Skeletal muscle tissue (tissue), 3 donors: ENCODE measurements at regions not wholly inside any gene's neighbourhood (a gene's known extent, or its start where the extent isn't known, plus 50 kb on each side); places are given as distances from the start of the nearest gene placed in this dataset.
A peak's percentile ranks its signal among the peaks of the same experiment; 100 is the strongest.

ENCODE experiments used
- H3K27ac ChIP-seq: one replicate; pipeline ENCODE4 v1.7.0; 2013; ENCODE audit warnings: mild to moderate bottlenecking, low read depth, low read length, inconsistent platforms
- H3K27me3 ChIP-seq, 3 donors: one replicate each; pipeline ENCODE4 v1.7.0; 2013; ENCODE audit warnings: low read length in 3 of 3; ENCODE audit not compliant: control insufficient read depth in 3 of 3, insufficient read depth in 3 of 3
- H3K36me3 ChIP-seq, 3 donors: one replicate each; pipeline ENCODE4 v1.7.0; 2013; ENCODE audit warnings: low read length in 3 of 3; ENCODE audit not compliant: control insufficient read depth in 3 of 3, insufficient read depth in 3 of 3
- H3K4me1 ChIP-seq, 3 donors: one replicate each; pipeline ENCODE4 v1.7.0; 2013; ENCODE audit warnings: low read length in 3 of 3, mild to moderate bottlenecking in 3 of 3; ENCODE audit not compliant: control insufficient read depth in 3 of 3, insufficient read depth in 3 of 3
- H3K4me3 ChIP-seq, 3 donors: one replicate each; pipeline ENCODE4 v1.7.0; 2013; ENCODE audit warnings: low read length in 3 of 3
- H3K9ac ChIP-seq, 3 donors: one replicate each; pipeline ENCODE4 v1.7.0; 2013; ENCODE audit warnings: low read length in 3 of 3, mild to moderate bottlenecking in 3 of 3, moderate library complexity in 2 of 3, low read depth in 1 of 3
- H3K9me3 ChIP-seq, 3 donors: one replicate each; pipeline ENCODE4 v1.7.0; 2013; ENCODE audit warnings: low read length in 3 of 3; ENCODE audit not compliant: control insufficient read depth in 3 of 3
- donor health status: Osteomylitis.

- no peaks in the 10 kb centered on the region for H3K27me3 ChIP-seq
- H3K4me3 ChIP-seq: no peak overlapping the region
- H3K36me3 ChIP-seq: no peaks in the 10 kb centered on the region
- H3K4me1 ChIP-seq: peaks cover 0 to 11% (median 0%) of the 10 kb centered on the region in 3 donors
- no peak overlapping the region for H3K9ac ChIP-seq
- H3K27ac ChIP-seq: no peak overlapping the region
- H3K9me3 ChIP-seq: no peaks in the 10 kb centered on the region
Measured at GRCh38 chr6:71499667-71500066, 211.1 kb downstream of the OGFRL1 start.

GRCh38 chr6:71502168-71502567 is 213.6 kb downstream of the OGFRL1 start:
- no peaks in the 10 kb centered on the region for H3K4me1 ChIP-seq
- no peaks in the 10 kb centered on the region for H3K27me3 ChIP-seq
- no peak overlapping the region for H3K9ac ChIP-seq
- H3K36me3 ChIP-seq: no peaks in the 10 kb centered on the region
- no peak overlapping the region for H3K27ac ChIP-seq
- no peaks in the 10 kb centered on the region for H3K9me3 ChIP-seq
- no peak overlapping the region for H3K4me3 ChIP-seq

GRCh38 chr6:71502956-71503355 is 214.3 kb downstream of the OGFRL1 start:
- Histone ChIP-seq H3K4me3 (no peak overlapping the region), H3K27ac (no peak overlapping the region), H3K9me3 (no peaks in the 10 kb centered on the region), H3K9ac (no peak overlapping the region), H3K27me3 (no peaks in the 10 kb centered on the region), H3K4me1 (no peaks in the 10 kb centered on the region), H3K36me3 (no peaks in the 10 kb centered on the region)

- H3K4me3 ChIP-seq: no peak overlapping the region
- no peak overlapping the region for H3K27ac ChIP-seq
- no peaks in the 10 kb centered on the region for H3K27me3 ChIP-seq
- no peaks in the 10 kb centered on the region for H3K36me3 ChIP-seq
- H3K9ac ChIP-seq: no peak overlapping the region
- peaks cover 0 to 4% (median 0%) of the 10 kb centered on the region in 3 donors for H3K4me1 ChIP-seq
- no peaks in the 10 kb centered on the region for H3K9me3 ChIP-seq
Measured at GRCh38 chr6:71507183-71507582, 218.6 kb downstream of the OGFRL1 start.

GRCh38 chr6:71509191-71510005 is 220.8 kb downstream of the OGFRL1 start:
- Histone ChIP-seq H3K27me3 (no peaks in the 10 kb centered on the region), H3K36me3 (no peaks in the 10 kb centered on the region), H3K27ac (no peak overlapping the region), H3K9me3 (no peaks in the 10 kb centered on the region), H3K9ac (no peak overlapping the region), H3K4me3 (no peak overlapping the region), H3K4me1 (peaks cover 0 to 8% (median 5%) of the 10 kb centered on the region in 3 donors)

- Histone ChIP-seq H3K27ac (no peak overlapping the region), H3K9me3 (no peaks in the 10 kb centered on the region), H3K9ac (no peak overlapping the region), H3K4me3 (no peak overlapping the region), H3K27me3 (no peaks in the 10 kb centered on the region), H3K4me1 (peaks cover 0 to 8% (median 5%) of the 10 kb centered on the region in 3 donors), H3K36me3 (no peaks in the 10 kb centered on the region)
Measured at GRCh38 chr6:71510057-71510713, 221.6 kb downstream of the OGFRL1 start.

GRCh38 chr6:71510856-71511255 is 222.2 kb downstream of the OGFRL1 start:
- no peak overlapping the region for H3K4me3 ChIP-seq
- no peak overlapping the region for H3K9ac ChIP-seq
- no peaks in the 10 kb centered on the region for H3K9me3 ChIP-seq
- H3K36me3 ChIP-seq: no peaks in the 10 kb centered on the region
- H3K4me1 ChIP-seq: peaks cover 0 to 8% (median 5%) of the 10 kb centered on the region in 3 donors
- H3K27ac ChIP-seq: no peak overlapping the region
- no peaks in the 10 kb centered on the region for H3K27me3 ChIP-seq

- Histone ChIP-seq H3K36me3 (no peaks in the 10 kb centered on the region), H3K9ac (no peak overlapping the region), H3K27me3 (no peaks in the 10 kb centered on the region), H3K9me3 (no peaks in the 10 kb centered on the region), H3K4me3 (no peak overlapping the region), H3K27ac (no peak overlapping the region), H3K4me1 (peaks cover 0 to 8% (median 5%) of the 10 kb centered on the region in 3 donors)
Measured at GRCh38 chr6:71512256-71512655, 223.6 kb downstream of the OGFRL1 start.

GRCh38 chr6:71513036-71513435 is 224.4 kb downstream of the OGFRL1 start:
- Histone ChIP-seq H3K4me3 (no peak overlapping the region), H3K27me3 (no peaks in the 10 kb centered on the region), H3K4me1 (peaks cover 0 to 8% (median 5%) of the 10 kb centered on the region in 3 donors), H3K36me3 (no peaks in the 10 kb centered on the region), H3K9me3 (no peaks in the 10 kb centered on the region), H3K9ac (peak overlapping the region in 1 of 3 donors; percentile 8), H3K27ac (no peak overlapping the region)

GRCh38 chr6:71523548-71523947 is 234.9 kb downstream of the OGFRL1 start:
- Histone ChIP-seq H3K36me3 (no peaks in the 10 kb centered on the region), H3K4me1 (no peaks in the 10 kb centered on the region), H3K9me3 (no peaks in the 10 kb centered on the region), H3K4me3 (no peak overlapping the region), H3K27me3 (no peaks in the 10 kb centered on the region), H3K9ac (no peak overlapping the region), H3K27ac (no peak overlapping the region)
